ENCODE measurements at regions not wholly inside any gene's neighbourhood (a gene's known extent, or its start where the extent isn't known, plus 50 kb on each side); places are given as distances from the start of the nearest gene placed in this dataset.

GRCh38 chr5:125655156-125655555, 768.1 kb upstream of the GRAMD2B start:
- ChIA-PET SMC1A (ENCODE audit: uncharacterized antibody, unreplicated experiment) (no interaction called here), RAD21 (ENCODE audit: unreplicated experiment) (no interaction called here), CTCF (no interaction called here), POLR2A (no interaction called here)
- Histone ChIP-seq H3K27me3 (replicated peaks in 1 of 2; ENCODE audit: control insufficient read depth in 2 of 2, insufficient read depth in 2 of 2, low read length in 1 of 2) (no peaks in the 10 kb centered on the region), H4K20me1 (ENCODE audit: control insufficient read depth, insufficient read depth) (no peaks in the 10 kb centered on the region), H3K36me3 (ENCODE audit: control insufficient read depth in 2 of 2, insufficient read depth in 2 of 2, low read length in 1 of 2) (no peaks in the 10 kb centered on the region), H3K27ac (ENCODE audit: control insufficient read depth, insufficient read depth) (no peak overlapping the region), H3K4me2 (ENCODE audit: control insufficient read depth, insufficient read depth) (no peak overlapping the region), H3K4me3 (no peak overlapping the region), H3K9ac (ENCODE audit: control insufficient read depth, insufficient read depth, low read length) (no peak overlapping the region), H3K9me3 (replicated peaks; ENCODE audit: control insufficient read depth, insufficient read depth, low read length) (no peaks in the 10 kb centered on the region), H2AFZ (ENCODE audit: control insufficient read depth, low read depth, low read length) (no peak overlapping the region), H3K4me1 (ENCODE audit: control insufficient read depth, insufficient read depth, low read length) (no peaks in the 10 kb centered on the region), H3K79me2 (ENCODE audit: control insufficient read depth, insufficient read depth, low read length) (no peaks in the 10 kb centered on the region)
- intact Hi-C loops (cut with micrococcal nuclease; ENCODE audit: unreplicated experiment) (no loop called here), in situ Hi-C loops (cut with MboI) (no loop called here)
- no peak for DNase-seq (ENCODE audit: low read depth, low spot score)
- no peak for ATAC-seq
- no peak for FAIRE-seq
- BruUV-seq (replicated peaks): no TSS peak
- TF ChIP-seq NBN (IDR thresholded peaks at IDR 0.05): no peak
- no peak for TF ChIP-seq STAT1 (conservative IDR thresholded peaks at IDR 0.05)
- TF ChIP-seq POLR2AphosphoS2 (IDR thresholded peaks at IDR 0.05; ENCODE audit: low read depth, low read length): no peak
- no peak for TF ChIP-seq ZNF274 (IDR thresholded peaks at IDR 0.05; ENCODE audit: insufficient read depth, insufficient read length)
- no peak for TF ChIP-seq CHD4 (IDR thresholded peaks at IDR 0.05)
- TF ChIP-seq CBX3 (IDR thresholded peaks at IDR 0.05; ENCODE audit: borderline replicate concordance, low read depth): no peak
- no peak for TF ChIP-seq ATF2 (IDR thresholded peaks at IDR 0.05; ENCODE audit: low read length)
- no peak for TF ChIP-seq ELK1 (IDR thresholded peaks at IDR 0.05; ENCODE audit: low read depth, low read length)
- TF ChIP-seq MTA3 (IDR thresholded peaks at IDR 0.05; ENCODE audit: borderline replicate concordance, low read length): no peak
- TF ChIP-seq EGR1 (IDR thresholded peaks at IDR 0.05; ENCODE audit: borderline replicate concordance in 1 of 2, low read depth in 2 of 2, low read length in 2 of 2): no peak
- no peak for TF ChIP-seq CUX1 (IDR thresholded peaks at IDR 0.05; ENCODE audit: insufficient replicate concordance, low read depth, low read length)

Measured in GM12878 (cell line).